T-cell (primary cell): ENCODE measurements at regions not wholly inside any gene's neighbourhood (a gene's known extent, or its start where the extent isn't known, plus 50 kb on each side); places are given as distances from the start of the nearest gene placed in this dataset.
A peak's percentile ranks its signal among the peaks of the same experiment; 100 is the strongest.

Experiments used
- ATAC-seq, 4 experiments: fragments of 200-7000 bp in 3 of 4; fragments of 150-1000 bp in 1 of 4; cut with Tn5 transposase; replicated peaks in 1 of 4; 1 replicate in 3 of 4; 2 replicates in 1 of 4; pipeline ENCODE4 v1.10.0; 2021; ENCODE audit warnings: moderate library complexity in 3 of 4, mild to moderate bottlenecking in 2 of 4, moderate number of reproducible peaks in 1 of 4
- CTCF ChIA-PET, 2 donors: fragments of 300-600 bp; sonication (Branson Sonifier 250); formaldehyde crosslinking; loops; one replicate each; lab custom pipeline; 2022; ENCODE audit warnings: antibody characterized with exemption in 2 of 2; lab: Charles Lee
- POLR2A ChIA-PET, 2 donors: fragments of 300-600 bp; sonication (Branson Sonifier 250); formaldehyde crosslinking; loops; one replicate each; lab custom pipeline; 2022; ENCODE audit warnings: antibody characterized with exemption in 2 of 2; lab: Charles Lee
- DNase-seq, 35 experiments: peaks; one replicate each; pipeline versions ENCODE4 v3.0.0 to v3.0.0-alpha.2; 2013 to 2023
- H3K27ac ChIP-seq: one replicate; pipeline ENCODE4 v1.5.1; 2013; ENCODE audit warnings: low read length
- H3K27me3 ChIP-seq, 2 experiments: replicated peaks in 1 of 2; 1 replicate in 1 of 2; 2 replicates in 1 of 2; pipeline versions ENCODE4 v1.6.1 to v1.7.0; 2013; ENCODE audit warnings: low read length in 1 of 2, mixed read lengths in 1 of 2; ENCODE audit not compliant: control insufficient read depth in 2 of 2, insufficient read depth in 2 of 2; ENCODE audit errors: extremely low read depth in 1 of 2
- H3K36me3 ChIP-seq, 2 donors: 1 replicate in 1 of 2; 2 replicates in 1 of 2; pipeline versions ENCODE4 v1.6.1 to v1.7.0; 2013; ENCODE audit warnings: low read length in 1 of 2; ENCODE audit not compliant: control insufficient read depth in 2 of 2, insufficient read depth in 1 of 2; ENCODE audit errors: extremely low read depth in 1 of 2
- H3K4me1 ChIP-seq, 2 experiments: 1 replicate in 1 of 2; 2 replicates in 1 of 2; pipeline versions ENCODE4 v1.6.1 to v1.7.0; 2013; ENCODE audit warnings: low read length in 2 of 2, mixed read lengths in 1 of 2; ENCODE audit not compliant: insufficient read depth in 2 of 2, control insufficient read depth in 1 of 2; ENCODE audit errors: extremely low read depth in 1 of 2
- H3K4me3 ChIP-seq, 2 donors: 1 replicate in 1 of 2; 2 replicates in 1 of 2; pipeline versions ENCODE4 v1.5.1 to v1.7.0; 2013; ENCODE audit warnings: mild to moderate bottlenecking in 2 of 2, low read length in 1 of 2, moderate library complexity in 1 of 2; ENCODE audit not compliant: control insufficient read depth in 1 of 2; ENCODE audit errors: extremely low read depth in 1 of 2
- H3K9me3 ChIP-seq: 2 replicates; pipeline ENCODE4 v1.7.0; 2013
- H3K27ac Mint-ChIP-seq, 2 donors: one replicate each; pipeline ENCODE4 v1.8.0; 2020 to 2021; ENCODE audit warnings: mild to moderate bottlenecking in 2 of 2, mixed read lengths in 2 of 2
- H3K27me3 Mint-ChIP-seq, 2 donors: one replicate each; pipeline ENCODE4 v1.8.0; 2021 to 2022; ENCODE audit warnings: mixed read lengths in 2 of 2
- H3K36me3 Mint-ChIP-seq: one replicate; pipeline ENCODE4 v1.8.0; 2021; ENCODE audit warnings: mixed read lengths
- H3K4me1 Mint-ChIP-seq, 3 donors: one replicate each; pipeline ENCODE4 v1.8.0; 2020 to 2022; ENCODE audit warnings: mixed read lengths in 3 of 3, mild to moderate bottlenecking in 1 of 3
- H3K4me3 Mint-ChIP-seq, 3 donors: one replicate each; pipeline ENCODE4 v1.8.0; 2020 to 2022; ENCODE audit warnings: mild to moderate bottlenecking in 3 of 3, mixed read lengths in 3 of 3, moderate library complexity in 3 of 3
- H3K9me3 Mint-ChIP-seq, 3 donors: one replicate each; pipeline ENCODE4 v1.8.0; 2020 to 2022; ENCODE audit warnings: mixed read lengths in 3 of 3
- WGBS: methylation state at CpG from one replicate; pipeline ENCODE4 v1.1.5; 2013; ENCODE audit warnings: missing lambda C conversion rate; ENCODE audit not compliant: insufficient coverage; 5-methylcytosine and 5-hydroxymethylcytosine counted together

GRCh38 chr2:226037526-226037925 lies 638.0 kb downstream of the NYAP2 start:
- Mint-ChIP-seq H3K27me3 (peaks cover 8 to 29% of the 10 kb centered on the region in 2 donors), H3K4me1 (no peaks in the 10 kb centered on the region), H3K27ac (no peak overlapping the region), H3K4me3 (no peak overlapping the region), H3K9me3 (no peaks in the 10 kb centered on the region), H3K36me3 (no peaks in the 10 kb centered on the region)
- Histone ChIP-seq H3K27me3 (peaks cover 0 to 4% of the 10 kb centered on the region in 2 experiments), H3K27ac (no peak overlapping the region), H3K4me3 (no peak overlapping the region), H3K36me3 (no peaks in the 10 kb centered on the region), H3K9me3 (no peaks in the 10 kb centered on the region), H3K4me1 (no peaks in the 10 kb centered on the region)
- WGBS: 88% methylated on average over 1 of the region's 2 CpGs
- DNase-seq (no peak), ATAC-seq (no peak)
- ChIA-PET CTCF (no interaction called here), POLR2A (no interaction called here)

- ATAC-seq (no peak), DNase-seq (no peak)
- no peak overlapping the region for H3K27ac Mint-ChIP-seq
- Histone ChIP-seq H3K36me3 (no peaks in the 10 kb centered on the region), H3K4me3 (no peak overlapping the region), H3K9me3 (no peaks in the 10 kb centered on the region), H3K27me3 (peaks cover 4 to 17% of the 10 kb centered on the region in 2 experiments), H3K27ac (no peak overlapping the region), H3K4me1 (peaks cover 0 to 4% of the 10 kb centered on the region in 2 experiments)
- H3K36me3 Mint-ChIP-seq: no peaks in the 10 kb centered on the region
- ChIA-PET POLR2A (no interaction called here), CTCF (interaction anchor here in 1 of 2 donors (0.6 kb wide), 1 partner anchor 100 kb away, joined by 3 read pairs; no protein-coding TSS in a partner anchor)
- H3K4me3 Mint-ChIP-seq: peak overlapping the region in 2 of 3 donors; percentile 10 to 65
- H3K4me1 Mint-ChIP-seq: peaks cover 14 to 17% (median 16%) of the 10 kb centered on the region in 3 donors
- peaks cover 36 to 49% of the 10 kb centered on the region in 2 donors for H3K27me3 Mint-ChIP-seq
- H3K9me3 Mint-ChIP-seq: peaks cover 0 to 2% (median 0%) of the 10 kb centered on the region in 3 donors
- WGBS: 13% methylated on average over 3 of the region's 6 CpGs
Measured at GRCh38 chr2:226031647-226032501, 632.4 kb downstream of the NYAP2 start.

- H3K4me1 ChIP-seq: peaks cover 0 to 4% of the 10 kb centered on the region in 2 experiments
- no peaks in the 10 kb centered on the region for H3K36me3 ChIP-seq
- POLR2A ChIA-PET: no interaction called here
- Mint-ChIP-seq H3K27ac (no peak overlapping the region), H3K36me3 (no peaks in the 10 kb centered on the region), H3K9me3 (peaks cover 0 to 4% (median 0%) of the 10 kb centered on the region in 3 donors), H3K27me3 (peaks cover 38 to 46% of the 10 kb centered on the region in 2 donors), H3K4me1 (peaks cover 14 to 17% (median 16%) of the 10 kb centered on the region in 3 donors), H3K4me3 (peak overlapping the region; percentile 10 to 65 (median 58))
- WGBS: 4% methylated on average over 17 of the region's 34 CpGs
- peak overlapping the region in 1 of 2 donors; percentile 49 for H3K4me3 ChIP-seq
- H3K27me3 ChIP-seq: peaks cover 4 to 17% of the 10 kb centered on the region in 2 experiments
- CTCF ChIA-PET: no interaction called here
- DNase-seq: peak in 1 of 35 experiments; percentile 8
- H3K9me3 ChIP-seq: no peaks in the 10 kb centered on the region
- ATAC-seq: peak in 3 of 4 experiments; percentile 37 to 51 (median 40)
- no peak overlapping the region for H3K27ac ChIP-seq
Measured at GRCh38 chr2:226030788-226031646, 631.5 kb downstream of the NYAP2 start.

- DNase-seq: no peak
- POLR2A ChIA-PET: no interaction called here
- ATAC-seq: no peak
- Mint-ChIP-seq H3K4me1 (peaks cover 14 to 17% (median 16%) of the 10 kb centered on the region in 3 donors), H3K9me3 (peaks cover 0 to 4% (median 0%) of the 10 kb centered on the region in 3 donors), H3K27ac (no peak overlapping the region), H3K36me3 (no peaks in the 10 kb centered on the region), H3K27me3 (peaks cover 38 to 42% of the 10 kb centered on the region in 2 donors), H3K4me3 (peak overlapping the region in 1 of 3 donors; percentile 65)
- H3K36me3 ChIP-seq: no peaks in the 10 kb centered on the region
- H3K27me3 ChIP-seq: peaks cover 4 to 17% of the 10 kb centered on the region in 2 experiments
- peaks cover 0 to 4% of the 10 kb centered on the region in 2 experiments for H3K4me1 ChIP-seq
- WGBS: no CpG with 5 or more reads among the region's 8 CpGs
- H3K27ac ChIP-seq: no peak overlapping the region
- CTCF ChIA-PET: no interaction called here
- no peak overlapping the region for H3K4me3 ChIP-seq
- H3K9me3 ChIP-seq: no peaks in the 10 kb centered on the region
Measured at GRCh38 chr2:226030369-226030768, 630.9 kb downstream of the NYAP2 start.

GRCh38 chr2:226023946-226024345 lies 624.4 kb downstream of the NYAP2 start:
- Mint-ChIP-seq H3K36me3 (no peaks in the 10 kb centered on the region), H3K4me3 (no peak overlapping the region), H3K27me3 (peaks cover 8 to 17% of the 10 kb centered on the region in 2 donors), H3K4me1 (no peaks in the 10 kb centered on the region), H3K27ac (no peak overlapping the region), H3K9me3 (peaks cover 3 to 9% (median 4%) of the 10 kb centered on the region in 3 donors)
- ATAC-seq (no peak), DNase-seq (no peak)
- ChIA-PET CTCF (interaction anchor here in 1 of 2 donors (0.6 kb wide), 1 partner anchor 8 kb away, joined by 3 read pairs; no protein-coding TSS in a partner anchor), POLR2A (no interaction called here)
- H3K27me3 ChIP-seq: no peaks in the 10 kb centered on the region
- no peaks in the 10 kb centered on the region for H3K36me3 ChIP-seq
- no peaks in the 10 kb centered on the region for H3K9me3 ChIP-seq
- H3K4me1 ChIP-seq: no peaks in the 10 kb centered on the region
- no peak overlapping the region for H3K27ac ChIP-seq
- no peak overlapping the region for H3K4me3 ChIP-seq

- Mint-ChIP-seq H3K27ac (no peak overlapping the region), H3K36me3 (no peaks in the 10 kb centered on the region), H3K27me3 (peaks cover 5 to 13% of the 10 kb centered on the region in 2 donors), H3K4me1 (no peaks in the 10 kb centered on the region), H3K9me3 (peaks cover 4 to 10% (median 5%) of the 10 kb centered on the region in 3 donors), H3K4me3 (no peak overlapping the region)
- Histone ChIP-seq H3K36me3 (no peaks in the 10 kb centered on the region), H3K4me3 (no peak overlapping the region), H3K9me3 (no peaks in the 10 kb centered on the region), H3K27ac (no peak overlapping the region), H3K4me1 (no peaks in the 10 kb centered on the region), H3K27me3 (peaks cover 0 to 2% of the 10 kb centered on the region in 2 experiments)
- 79% methylated on average over 2 of the region's 5 CpGs for WGBS
- CTCF ChIA-PET: no interaction called here
- no peak for DNase-seq
- ATAC-seq: no peak
- POLR2A ChIA-PET: interaction anchor here in 1 of 2 donors (0.6 kb wide), 1 partner anchor 821 kb away, joined by 3 read pairs; no protein-coding TSS in a partner anchor
Measured at GRCh38 chr2:226023383-226023782, 623.9 kb downstream of the NYAP2 start.
